DMS 273 (cell line): ENCODE measurements at regions not wholly inside any gene's neighbourhood (a gene's known extent, or its start where the extent isn't known, plus 50 kb on each side); places are given as distances from the start of the nearest gene placed in this dataset.
"Not testable (repeated sequence)": the region's sequence is repeated elsewhere in the genome, so short reads cannot be mapped to it uniquely, and the experiment has no call there.

Experiments used
- DNase-seq: peaks from one replicate; lab custom pipeline; 2025; ENCODE audit not compliant: unreplicated experiment; lab: John Stamatoyannopoulos, UW

DNA sequence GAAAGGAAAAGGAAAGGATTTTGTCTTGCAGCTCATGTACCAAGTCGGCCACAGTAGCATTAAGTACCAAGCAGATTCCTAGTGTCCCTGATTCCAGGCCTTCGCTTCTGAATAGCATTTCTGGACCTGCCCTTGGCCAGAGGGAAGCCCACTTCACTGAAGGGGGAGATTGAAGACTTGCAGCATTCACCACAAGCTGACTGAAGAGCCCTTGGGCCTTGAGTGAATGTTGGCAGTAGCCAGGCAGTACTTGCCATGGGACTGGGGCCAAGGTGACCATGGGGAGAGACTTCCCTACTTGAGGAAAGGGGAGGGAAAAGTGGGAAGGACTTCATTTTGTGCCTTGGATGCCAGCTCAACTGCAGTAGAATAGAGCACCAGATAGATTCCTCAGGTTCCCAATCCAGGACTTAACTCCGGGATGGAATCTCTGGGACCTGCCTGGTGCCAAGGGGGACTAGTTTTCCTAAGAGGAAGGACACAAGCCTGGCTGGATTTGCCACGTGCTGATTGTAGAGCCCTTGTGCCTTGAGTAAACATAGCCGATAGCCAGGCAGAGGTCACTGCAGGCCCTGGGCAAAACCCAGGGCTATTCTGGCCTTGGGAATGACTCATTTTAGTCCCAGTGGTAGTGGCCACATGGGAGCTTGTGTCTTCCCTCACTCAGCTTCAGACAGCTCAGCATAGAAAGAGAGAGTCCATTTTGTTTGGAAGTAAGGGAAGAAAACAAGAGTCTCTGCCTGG is 141.7 kb upstream of the KCND2 start:
- DNase-seq = no peak

DNA sequence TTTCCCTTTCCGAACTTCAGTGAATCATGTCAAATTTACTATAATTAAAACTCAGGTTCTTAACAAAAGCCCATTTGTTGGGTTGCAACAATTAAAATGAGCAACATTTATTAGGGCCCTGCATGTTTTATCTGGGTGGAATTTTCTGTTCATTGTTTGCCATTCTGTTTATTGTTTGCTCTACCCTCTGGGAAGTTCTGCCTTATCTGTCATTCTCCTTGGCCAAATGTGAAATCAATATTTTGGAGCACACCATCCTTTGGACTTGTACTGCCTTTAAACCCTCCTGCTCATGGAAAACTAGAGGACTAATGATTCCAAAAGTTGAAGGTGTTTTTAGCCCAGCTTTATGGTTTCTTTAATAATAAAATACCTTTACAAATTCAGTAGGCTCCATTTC is 134.5 kb upstream of the KCND2 start:
- no peak for DNase-seq

GRCh38 chr7:120156476-120156875 is 116.5 kb upstream of the KCND2 start:
- no peak for DNase-seq

DNA sequence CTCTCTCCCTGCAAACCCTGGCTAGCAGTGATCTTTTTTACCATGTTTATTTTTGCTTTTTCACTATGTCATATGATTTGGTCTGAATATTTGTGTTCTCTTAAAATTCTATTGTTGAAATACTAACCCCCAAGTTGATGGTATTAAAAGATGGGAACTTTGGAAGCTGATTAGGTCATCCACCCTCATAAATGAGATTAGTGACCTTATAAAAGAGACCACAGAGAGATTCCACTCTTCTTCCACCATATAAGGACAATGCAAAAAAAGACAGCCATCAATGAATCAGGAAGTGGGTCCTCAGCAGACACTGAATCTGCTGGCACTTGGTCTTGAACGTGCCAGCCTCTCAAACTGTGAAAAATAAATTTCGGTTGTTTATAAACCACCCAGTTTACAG is 112.8 kb upstream of the KCND2 start:
- DNase-seq = no peak

GRCh38 chr7:120163449-120163848 is 109.5 kb upstream of the KCND2 start:
- no peak for DNase-seq

DNA sequence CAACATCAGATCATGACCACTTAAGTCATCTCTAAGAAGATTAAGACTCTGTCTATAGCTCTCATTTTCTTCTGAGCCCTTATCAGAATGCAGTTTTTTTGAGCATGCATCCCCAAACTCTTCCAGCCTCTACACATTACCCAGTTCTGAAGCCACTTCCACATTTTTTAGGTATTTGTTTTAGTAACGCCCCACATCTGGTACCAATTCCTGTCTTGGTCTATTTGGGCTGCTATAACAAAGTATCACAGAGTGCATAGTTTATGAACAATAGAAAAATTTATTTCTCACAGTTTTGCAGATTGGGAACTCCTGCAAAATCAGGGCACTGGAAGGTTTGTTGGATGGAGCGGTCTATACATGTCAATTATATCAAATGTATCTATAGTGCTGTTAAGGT is 107.7 kb upstream of the KCND2 start:
- DNase-seq = no peak

- DNase-seq = no peak
Measured at GRCh38 chr7:120168066-120168465, 104.9 kb upstream of the KCND2 start.

DNA sequence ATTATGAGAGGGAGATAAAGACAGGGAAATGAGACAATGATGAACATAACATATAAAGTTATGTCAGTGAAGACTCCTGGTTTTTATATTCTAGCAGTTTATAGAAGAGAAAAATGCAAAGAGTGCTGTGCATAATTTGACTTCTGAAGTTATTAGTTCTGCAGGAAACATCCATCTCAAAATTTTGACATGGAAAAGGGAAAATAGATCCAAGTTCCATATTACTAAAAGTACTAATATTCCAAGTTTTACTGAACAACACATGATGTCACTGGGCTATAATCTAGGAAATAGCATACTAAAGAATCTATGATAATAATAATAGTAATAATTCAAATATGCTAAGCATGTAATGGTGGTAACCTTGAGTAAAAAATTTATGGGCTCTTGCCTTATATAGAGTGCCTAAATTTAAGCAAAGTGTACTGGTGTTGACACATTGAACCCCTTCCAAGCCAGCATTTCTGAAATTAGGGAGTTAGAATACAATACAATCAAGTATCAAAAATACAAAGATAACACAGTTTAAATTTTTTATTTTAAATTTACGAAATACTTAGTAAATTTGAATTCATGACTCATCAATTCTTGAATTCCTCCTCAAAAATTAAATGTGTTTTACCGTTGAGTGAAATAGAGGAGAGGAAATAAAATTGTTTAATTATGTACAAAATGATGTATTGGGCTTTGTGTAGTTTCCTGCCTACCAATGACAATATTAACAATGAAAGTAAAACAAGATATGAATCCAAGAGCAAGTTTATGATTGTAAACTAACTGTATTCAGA is 102.8 kb upstream of the KCND2 start:
- no peak for DNase-seq

GRCh38 chr7:120170834-120171233 is 102.1 kb upstream of the KCND2 start:
- no peak for DNase-seq

DNA sequence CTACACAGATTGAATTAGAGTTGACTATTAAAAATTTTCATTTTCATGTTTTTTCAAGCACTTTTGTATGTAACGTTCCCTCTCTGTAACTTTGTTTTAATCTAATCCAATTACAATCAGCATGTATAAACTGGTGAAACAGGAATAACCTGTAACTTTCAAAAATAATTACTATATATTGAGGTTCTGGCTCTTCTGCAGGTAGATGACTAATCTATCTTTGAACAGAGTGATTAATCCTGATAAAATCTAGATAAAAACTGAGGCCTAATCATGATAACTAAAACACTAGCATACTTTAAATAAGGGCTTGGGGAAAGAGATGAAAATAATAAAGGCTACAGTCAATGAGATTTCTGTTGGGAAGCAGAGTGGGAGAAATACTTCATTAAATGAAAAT is 101.6 kb upstream of the KCND2 start:
- no peak for DNase-seq

GRCh38 chr7:120180221-120180620 is 92.8 kb upstream of the KCND2 start:
- DNase-seq = no peak

DNA sequence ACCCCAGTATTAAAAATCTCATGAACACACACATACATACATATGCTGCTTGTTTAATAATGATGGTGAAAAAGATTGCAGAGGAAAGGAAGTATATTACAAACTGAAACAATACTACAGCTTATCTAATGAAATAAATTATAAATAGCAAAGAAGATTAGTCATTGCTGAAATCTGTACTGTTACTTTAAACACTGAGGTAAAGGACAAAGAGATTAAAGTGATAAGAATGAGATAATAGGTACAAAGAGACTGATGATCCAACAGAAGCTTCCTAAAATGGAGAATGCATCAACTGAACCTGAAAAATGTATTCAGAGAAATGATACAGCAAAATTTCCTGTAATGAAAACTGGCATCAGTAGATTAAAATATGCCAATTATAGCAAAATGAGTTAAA is 91.5 kb upstream of the KCND2 start:
- no peak for DNase-seq

DNA sequence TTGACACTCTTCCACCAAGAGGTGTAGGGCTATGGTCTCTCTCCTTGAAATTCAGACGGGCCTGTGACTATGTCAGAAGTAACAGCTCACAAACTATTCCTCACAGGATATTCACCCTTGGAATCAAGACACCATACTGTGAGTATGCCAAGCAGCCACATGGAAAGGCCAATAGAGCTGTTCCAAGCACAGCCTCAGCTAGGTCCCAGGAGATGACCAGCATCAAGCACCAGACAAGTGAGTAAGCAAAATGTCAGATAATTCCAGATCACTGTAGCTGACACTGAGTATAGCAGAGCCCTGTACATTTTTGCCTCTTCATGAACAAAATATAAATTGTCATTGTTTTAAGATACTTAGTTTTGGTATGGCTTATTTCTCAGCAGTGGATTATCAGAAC is 88.1 kb upstream of the KCND2 start:
- no peak for DNase-seq

GRCh38 chr7:120185940-120186682 is 86.9 kb upstream of the KCND2 start:
- no peak for DNase-seq

GRCh38 chr7:120186688-120187087 is 86.3 kb upstream of the KCND2 start:
- DNase-seq = no peak

- DNase-seq = no peak
Measured at GRCh38 chr7:120189623-120190022, 83.4 kb upstream of the KCND2 start.

GRCh38 chr7:120190109-120190508 is 82.9 kb upstream of the KCND2 start:
- no peak for DNase-seq

DNA sequence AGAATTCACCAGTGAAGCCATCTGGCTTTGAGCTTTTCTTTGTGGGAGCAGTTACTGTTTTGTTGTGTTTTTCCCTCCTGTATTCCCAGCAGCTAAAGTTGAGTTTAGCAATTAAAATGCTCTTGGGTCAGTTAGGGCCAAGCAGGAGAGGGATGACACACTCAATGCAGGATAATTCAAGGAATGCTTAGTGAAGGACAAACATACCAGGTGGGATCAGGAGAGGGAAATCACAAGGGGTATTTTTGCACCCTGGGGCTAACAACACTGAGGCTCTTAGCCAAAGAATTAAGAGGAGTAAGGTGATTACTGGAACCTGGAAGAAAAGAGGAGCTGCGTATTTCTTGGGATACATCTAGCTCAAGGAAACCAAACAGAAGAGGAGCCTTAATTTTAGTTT is 82.4 kb upstream of the KCND2 start:
- no peak for DNase-seq

DNA sequence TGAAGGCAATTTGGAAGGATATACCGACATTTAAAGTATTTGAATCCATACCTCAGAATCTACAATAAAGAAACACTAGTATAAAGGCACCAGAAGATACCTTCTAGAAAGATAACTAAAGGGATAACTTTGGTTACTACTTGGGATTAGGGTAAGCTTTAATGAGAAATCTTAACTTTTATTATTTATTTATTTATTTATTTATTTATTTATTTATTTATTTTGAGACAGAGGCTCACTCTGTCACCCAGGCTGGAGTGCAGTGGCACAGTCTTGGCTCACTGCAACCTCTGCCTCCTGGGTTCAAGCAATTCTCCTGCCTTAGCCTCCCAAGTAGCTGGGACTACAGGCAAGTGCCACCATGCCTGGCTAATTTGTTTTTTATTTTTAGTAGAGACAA is 81.6 kb upstream of the KCND2 start:
- not testable (repeated sequence) for DNase-seq

GRCh38 chr7:120201290-120201689 is 71.7 kb upstream of the KCND2 start:
- DNase-seq = no peak

- DNase-seq = no peak
Measured at GRCh38 chr7:120205101-120205500, 67.9 kb upstream of the KCND2 start.

GRCh38 chr7:120207037-120207436 is 65.9 kb upstream of the KCND2 start:
- no peak for DNase-seq
